LNCAP (cell line): ENCODE measurements at regions not wholly inside any gene's neighbourhood (a gene's known extent, or its start where the extent isn't known, plus 50 kb on each side); places are given as distances from the start of the nearest gene placed in this dataset.

Source experiments
- TF ChIP-seq, protein P1 (sequence below): fragments of 450-650 bp; IDR thresholded peaks from 2 replicates; pipeline ENCODE4 v1.5.1; 2017; ENCODE audit warnings: mild to moderate bottlenecking

DNA sequence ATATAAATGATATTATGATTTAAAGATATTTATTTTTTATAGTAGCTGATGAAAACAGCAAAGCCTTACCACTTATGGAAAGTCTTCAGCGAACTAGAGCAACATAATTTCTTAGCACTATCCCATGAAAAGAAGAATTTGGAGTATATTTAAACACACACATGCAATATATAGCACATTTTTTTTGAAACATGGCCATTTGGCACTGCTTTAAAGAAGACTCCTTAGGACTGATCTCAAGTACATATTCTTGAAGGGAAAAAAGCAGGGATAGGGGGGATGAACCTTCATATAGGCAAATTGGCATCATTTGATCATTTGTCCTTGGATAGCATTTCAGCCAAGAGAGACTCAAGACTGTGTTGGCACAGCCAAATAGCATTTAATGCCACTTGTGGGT, 193.3 kb downstream of the ANKRD50 start:
- TF ChIP-seq, protein P1, sequence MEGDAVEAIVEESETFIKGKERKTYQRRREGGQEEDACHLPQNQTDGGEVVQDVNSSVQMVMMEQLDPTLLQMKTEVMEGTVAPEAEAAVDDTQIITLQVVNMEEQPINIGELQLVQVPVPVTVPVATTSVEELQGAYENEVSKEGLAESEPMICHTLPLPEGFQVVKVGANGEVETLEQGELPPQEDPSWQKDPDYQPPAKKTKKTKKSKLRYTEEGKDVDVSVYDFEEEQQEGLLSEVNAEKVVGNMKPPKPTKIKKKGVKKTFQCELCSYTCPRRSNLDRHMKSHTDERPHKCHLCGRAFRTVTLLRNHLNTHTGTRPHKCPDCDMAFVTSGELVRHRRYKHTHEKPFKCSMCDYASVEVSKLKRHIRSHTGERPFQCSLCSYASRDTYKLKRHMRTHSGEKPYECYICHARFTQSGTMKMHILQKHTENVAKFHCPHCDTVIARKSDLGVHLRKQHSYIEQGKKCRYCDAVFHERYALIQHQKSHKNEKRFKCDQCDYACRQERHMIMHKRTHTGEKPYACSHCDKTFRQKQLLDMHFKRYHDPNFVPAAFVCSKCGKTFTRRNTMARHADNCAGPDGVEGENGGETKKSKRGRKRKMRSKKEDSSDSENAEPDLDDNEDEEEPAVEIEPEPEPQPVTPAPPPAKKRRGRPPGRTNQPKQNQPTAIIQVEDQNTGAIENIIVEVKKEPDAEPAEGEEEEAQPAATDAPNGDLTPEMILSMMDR = no peak

DNA sequence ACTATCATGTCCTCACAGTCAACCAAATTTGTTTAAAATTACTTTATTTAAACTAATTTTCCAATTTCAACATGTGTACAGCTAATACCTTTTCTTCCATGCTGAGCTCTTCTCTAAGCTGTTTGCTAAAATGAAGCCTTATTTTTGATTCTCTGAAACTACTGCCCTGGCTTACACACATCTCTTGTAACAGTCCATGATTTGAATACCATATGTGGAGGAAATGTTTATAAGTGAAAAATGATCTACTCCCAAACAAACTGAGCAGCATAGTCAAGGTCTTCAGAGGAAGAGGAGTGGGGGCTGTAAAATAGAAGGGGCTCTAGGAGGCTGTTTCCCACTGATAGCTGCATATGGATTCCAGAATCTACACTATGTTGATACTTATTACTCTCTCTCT, 188.7 kb downstream of the ANKRD50 start:
- TF ChIP-seq, protein P1 = no peak

DNA sequence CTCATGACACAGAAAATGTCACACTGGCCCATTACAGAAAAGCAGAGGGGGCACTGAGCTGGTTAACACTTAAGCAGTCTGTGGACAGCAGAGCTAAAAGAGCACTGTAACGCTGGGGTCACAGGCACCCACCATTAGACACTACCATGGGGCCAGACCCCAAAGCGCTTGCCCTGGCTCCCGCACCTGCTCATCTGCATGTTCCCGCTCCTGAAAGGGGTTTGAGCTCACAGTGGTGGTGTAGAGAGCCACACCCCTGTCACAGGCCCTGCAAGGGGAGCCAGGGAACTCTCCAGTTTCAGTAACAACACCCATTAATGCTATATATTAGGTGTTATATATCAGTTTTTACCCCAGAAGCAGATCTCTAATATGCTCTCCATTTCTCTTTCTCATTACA, 187.0 kb downstream of the ANKRD50 start:
- TF ChIP-seq, protein P1 = no peak

DNA sequence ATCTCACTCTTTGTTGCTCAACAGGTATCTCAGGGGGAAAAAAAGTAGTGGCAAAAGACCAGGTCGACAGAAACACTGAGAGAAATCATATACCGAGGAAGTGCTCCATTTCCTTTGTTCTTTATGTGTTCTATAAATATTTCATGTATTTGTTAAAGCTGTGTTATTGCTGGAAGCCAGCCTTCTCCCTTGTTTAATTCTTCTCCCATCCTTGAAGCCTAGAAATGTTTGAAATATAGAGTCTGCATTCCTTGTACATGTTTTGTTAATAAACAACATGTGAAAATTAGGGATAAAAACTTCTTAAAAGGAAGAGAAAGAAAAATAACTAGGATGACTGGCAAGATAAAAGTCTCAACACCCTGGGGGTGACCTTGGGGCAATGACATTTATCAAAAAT, 186.2 kb downstream of the ANKRD50 start:
- TF ChIP-seq, protein P1 = no peak

DNA sequence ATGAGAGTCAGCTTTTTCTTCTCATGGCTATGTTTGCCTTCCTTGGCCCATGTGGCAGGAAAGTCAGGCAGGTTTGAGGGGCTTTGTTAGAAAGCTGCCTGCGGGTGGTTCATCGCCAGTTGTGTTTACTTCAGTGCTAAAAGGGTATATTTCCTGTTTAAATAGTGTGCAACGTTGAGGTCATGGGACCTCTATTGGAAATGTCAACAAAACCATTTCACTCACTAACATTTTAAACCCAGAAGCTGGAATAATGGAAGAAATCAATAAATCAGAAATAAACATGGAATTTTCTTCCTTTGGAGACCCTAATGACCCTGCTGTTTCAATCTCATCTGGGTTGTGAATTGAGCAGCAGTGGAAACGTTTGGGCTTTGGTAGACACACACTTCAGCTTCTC, 185.8 kb downstream of the ANKRD50 start:
- TF ChIP-seq, protein P1 = no peak

DNA sequence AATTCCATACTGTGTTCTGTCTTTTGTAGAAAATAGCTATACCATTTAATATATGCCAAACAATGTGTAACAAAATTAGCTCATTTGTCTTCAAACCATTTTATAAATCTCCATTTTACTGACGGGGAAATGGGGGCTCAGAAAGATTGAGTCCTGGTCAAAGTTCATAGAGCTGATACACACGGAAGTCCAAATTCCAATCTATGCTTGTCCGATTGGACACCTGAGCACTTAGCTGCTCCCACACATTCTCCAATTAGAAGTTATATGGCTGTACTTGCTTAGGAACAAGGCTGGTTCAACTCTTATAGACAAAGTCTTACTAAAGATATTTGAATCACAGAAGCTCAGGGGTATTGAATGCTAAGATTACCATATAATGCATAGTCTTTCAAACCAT, 185.2 kb downstream of the ANKRD50 start:
- TF ChIP-seq, protein P1 = no peak

DNA sequence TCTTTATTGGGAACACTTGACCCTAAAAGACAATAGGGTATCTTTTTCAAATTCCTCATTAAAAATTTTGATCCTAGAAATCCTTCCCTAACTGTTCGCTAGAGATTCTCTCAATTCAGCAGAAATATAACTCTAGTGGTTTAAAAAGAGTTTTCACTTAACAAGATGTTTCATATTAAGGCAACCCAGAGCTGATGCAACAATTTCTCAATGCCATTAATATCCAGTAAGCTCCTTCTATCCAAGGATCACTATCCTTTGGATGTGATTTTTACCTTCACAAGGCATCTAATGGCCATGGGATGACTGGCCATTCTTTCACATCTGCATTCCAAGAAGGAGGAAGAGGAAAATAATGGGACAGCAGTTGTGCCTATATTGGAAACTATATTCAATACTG, 183.4 kb downstream of the ANKRD50 start:
- TF ChIP-seq, protein P1 = no peak

DNA sequence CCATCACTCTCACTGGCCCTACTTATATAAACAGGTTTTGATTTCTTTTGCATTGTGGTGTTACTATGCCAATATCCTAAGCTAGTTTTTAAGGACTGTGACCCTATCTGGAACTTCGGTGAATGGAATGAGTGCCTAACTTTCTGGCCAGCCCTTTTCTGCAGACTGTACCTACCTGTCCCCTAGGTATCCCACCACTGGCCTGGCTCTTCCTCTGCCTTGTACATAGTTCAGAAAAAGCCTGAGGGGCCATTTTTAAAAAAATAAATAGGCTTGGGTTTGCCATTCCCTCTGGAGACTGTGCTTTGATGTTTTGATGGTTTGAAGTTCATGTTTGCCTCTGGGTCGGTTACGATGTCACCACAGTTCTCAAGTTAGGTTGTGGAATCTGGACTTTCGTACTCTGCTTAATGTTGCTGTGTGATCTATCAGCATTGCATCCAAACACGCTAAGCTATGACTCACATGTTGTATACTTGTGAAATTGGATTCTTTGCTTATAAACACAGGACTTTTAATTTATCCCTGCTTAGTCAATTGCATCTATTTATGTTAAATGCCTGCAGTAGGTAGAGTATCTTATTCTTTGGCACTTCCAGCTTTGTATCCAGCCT, 182.0 kb downstream of the ANKRD50 start:
- TF ChIP-seq, protein P1 = no peak
